SIG-M5 (cell line): ENCODE measurements at regions not wholly inside any gene's neighbourhood (a gene's known extent, or its start where the extent isn't known, plus 50 kb on each side); places are given as distances from the start of the nearest gene placed in this dataset.
"Not testable (repeated sequence)": the region's sequence is repeated elsewhere in the genome, so short reads cannot be mapped to it uniquely, and the experiment has no call there.

Experiments used
- DNase-seq: peaks from one replicate; lab custom pipeline; 2025; lab: John Stamatoyannopoulos, UW

DNA sequence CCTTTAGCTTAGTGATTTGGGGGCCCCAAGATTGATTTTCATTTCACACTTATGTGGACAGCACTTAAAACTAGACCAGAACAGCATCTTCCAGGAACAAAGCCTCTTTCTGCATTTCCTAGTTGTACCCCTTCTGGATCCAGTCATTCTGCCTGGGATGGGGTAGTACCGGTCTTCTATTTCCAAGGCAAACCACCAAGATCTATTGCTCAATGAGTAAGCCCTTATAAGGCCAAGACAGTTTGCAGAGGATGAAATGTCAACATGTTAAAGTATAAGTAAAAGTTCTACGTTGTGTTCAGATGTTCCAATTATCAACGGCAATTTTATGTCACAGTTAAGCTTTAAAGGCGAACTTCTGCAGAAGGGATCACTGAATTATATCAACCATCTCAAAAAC is 106.9 kb upstream of the ZNF746 start:
- no peak for DNase-seq

DNA sequence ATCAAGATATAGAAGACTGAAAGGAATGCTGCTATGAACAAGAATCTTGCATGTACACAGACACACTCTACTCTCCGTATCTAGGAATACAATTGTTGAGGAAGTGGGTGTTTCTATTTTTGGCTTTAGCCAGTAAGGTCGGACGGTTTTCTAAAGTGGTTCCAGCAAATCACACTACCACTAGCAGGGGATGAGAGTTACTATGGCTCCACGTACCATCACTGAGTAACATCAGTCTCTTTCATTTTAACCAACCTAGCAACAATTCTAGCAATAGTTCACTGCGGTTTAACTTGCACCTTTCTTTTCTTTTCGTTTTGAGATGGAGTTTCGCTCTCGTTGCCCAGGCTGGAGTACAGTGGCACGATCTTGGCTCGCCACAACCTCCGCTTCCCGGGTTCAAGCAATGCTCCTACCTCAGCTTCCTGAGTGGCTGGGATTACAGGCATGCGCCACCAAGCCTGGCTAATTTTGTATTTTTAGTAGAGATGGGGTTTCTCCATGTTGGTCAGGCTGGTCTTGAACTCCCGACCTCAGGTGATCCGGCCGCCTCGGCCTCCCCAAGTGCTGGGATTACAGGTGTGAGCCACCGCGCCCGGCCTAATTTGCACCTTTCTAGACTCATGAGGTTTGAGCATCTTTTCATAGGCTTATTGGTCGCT is 103.2 kb upstream of the ZNF746 start:
- not testable (repeated sequence) for DNase-seq

DNA sequence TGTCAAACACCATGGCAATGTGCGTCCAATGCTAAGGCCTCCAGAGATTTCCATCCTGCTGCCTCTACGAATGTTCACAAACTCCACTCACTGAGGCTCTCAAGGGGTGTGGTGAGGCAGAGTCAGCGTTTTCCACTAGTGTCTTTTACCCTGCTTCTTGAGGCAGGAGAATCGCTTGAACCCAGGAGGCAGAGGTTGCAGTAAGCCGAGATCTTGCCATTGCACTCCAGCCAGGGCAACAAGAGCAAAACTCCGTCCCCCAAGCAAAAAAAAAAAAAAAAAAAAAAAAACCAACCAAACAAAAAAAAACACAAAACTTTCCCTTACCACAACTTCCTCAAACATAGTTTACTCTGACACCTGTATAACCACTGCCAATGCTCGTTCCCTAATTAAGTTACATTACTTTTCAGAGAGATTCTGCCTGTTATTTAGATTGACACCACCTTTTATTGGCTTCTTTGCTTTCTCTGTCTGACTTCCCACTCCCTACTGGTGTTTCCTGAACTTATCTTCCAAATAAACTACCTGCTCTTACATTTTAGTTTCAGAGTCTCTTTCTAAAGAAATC is 102.1 kb upstream of the ZNF746 start:
- DNase-seq, result no peak

DNA sequence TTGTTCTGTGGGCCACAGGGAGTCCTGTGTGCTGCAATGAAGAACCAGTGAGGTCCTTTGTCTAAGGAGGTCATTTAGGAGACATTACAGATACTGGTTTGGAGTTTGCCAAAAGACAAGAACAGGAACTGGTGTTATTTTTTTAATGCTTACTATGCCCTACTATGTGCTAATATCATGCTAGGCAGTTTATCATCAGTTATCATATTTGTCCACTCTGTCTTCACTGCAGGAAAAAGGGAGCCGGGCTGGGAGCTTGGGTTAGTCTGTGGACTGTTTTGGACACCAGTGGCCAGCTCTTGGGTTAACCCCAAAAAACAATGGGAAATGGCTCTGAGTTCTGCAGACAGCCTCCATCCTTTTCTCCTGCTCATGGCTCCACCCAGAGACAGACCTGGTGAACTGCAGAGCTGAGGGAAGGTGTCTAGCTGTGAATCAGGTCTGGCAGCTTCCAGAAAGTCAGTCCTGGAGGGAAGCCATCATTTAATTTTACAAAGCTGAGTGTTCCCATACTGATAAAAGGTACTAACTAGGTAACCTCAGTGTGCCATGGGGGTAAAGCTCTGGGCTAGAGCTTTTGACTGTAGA is 101.2 kb upstream of the ZNF746 start:
- DNase-seq, result no peak

GRCh38 chr7:149597789-149598188 is 100.2 kb upstream of the ZNF746 start:
- DNase-seq, result not testable (repeated sequence)

DNA sequence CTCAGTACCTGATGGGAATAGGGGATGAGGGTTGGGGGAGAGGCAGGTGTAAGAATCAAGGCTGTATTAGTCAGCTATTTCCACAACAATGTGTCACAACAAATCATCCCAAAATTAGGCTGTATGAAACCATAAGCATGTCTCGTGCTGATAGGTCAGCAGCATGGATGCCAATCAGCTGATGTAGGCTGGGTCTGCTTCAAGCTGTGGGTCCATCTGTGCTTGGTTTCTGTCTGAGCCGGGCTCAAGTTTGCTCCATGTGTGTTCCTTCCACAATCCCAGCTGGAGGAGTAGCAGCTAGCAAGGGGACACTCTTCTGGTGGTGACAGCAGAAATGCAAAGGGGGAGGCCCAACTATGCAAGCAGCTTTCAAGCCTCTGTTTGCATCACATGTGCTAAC is 97.9 kb upstream of the ZNF746 start:
- DNase-seq, result no peak

DNA sequence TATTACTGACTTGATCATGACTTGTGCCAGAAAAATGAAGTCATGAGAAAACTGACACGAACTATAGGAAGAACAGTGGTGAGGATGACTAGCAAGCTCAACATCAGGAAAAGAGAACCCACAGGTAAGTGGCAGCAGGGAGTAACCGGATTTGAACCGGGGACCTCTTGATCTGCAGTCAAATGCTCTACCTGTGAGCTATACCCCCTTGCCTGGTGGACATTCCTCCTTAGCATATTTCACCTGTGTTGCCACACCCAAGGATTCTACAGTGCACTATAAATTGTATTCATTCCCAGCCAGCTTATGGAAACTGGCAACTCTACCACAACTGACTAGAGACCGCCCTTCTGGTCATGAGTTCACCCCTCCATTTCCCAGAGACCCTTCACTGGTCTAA is 97.5 kb upstream of the ZNF746 start:
- DNase-seq, result no peak

DNA sequence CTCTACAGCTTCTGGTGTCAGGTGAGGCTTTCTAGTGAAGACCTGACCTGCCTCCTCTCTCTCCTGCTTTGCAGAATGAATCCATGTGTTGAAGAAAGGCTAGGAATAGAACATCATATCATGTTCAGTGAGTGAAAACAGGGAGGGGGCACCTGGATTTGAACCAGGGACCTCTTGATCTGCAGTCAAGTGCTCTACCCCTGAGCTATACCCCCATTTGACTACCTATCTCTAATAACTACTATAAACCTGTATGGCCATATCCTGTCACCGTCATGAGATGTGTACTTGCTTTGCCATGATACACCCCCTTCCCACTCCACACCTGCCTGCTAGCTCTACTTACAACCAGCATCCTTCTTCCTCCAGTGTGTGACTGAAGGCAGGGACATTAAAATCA is 91.3 kb upstream of the ZNF746 start:
- no peak for DNase-seq

DNA sequence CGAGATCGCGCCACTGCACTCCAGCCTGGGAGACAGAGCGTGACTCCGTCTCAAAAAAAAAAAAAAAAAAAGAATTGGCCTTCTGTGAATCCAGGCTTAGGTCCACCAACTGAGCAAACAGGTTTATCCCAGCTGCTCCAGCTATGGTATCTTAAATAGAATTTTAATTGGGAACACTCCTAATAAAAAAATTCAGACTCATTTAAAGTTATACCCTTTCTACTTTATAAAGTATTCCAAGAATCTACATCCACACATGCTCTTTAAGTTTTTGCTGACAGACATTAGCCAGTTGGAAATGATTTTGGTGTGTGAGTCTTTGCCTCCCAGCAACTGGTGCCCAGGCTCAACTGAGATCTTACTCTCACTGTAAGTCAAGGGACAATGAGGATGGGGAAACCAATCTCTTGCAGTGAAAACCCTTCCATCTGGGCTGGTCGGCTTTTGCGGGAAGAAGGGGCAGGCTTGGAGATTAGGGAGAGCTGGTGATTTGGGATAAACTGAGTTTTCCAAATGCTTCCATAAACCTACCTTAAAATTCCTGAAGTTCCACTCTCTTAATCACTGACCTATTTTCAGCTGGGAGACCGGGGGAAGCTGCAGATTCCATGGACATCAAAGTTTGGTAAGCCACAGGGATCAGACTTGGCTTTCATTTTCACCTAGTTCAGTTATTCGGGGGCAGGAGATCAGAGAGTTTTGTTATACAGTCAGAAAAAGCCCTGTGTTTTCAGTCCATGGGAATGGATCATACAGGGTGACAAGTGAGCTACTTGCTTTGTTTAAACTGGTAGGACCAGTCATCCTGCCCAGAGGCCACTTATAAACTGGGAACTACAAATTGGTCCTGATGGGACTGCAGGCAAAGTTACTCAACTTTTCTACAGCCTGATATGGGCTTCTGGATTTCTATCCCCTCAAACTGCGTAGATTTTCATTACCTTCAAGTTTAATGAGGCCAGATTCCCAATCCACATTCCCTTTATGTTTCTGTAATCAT is 89.3 kb upstream of the ZNF746 start:
- no peak for DNase-seq

GRCh38 chr7:149584530-149584929 is 86.9 kb upstream of the ZNF746 start:
- no peak for DNase-seq

DNA sequence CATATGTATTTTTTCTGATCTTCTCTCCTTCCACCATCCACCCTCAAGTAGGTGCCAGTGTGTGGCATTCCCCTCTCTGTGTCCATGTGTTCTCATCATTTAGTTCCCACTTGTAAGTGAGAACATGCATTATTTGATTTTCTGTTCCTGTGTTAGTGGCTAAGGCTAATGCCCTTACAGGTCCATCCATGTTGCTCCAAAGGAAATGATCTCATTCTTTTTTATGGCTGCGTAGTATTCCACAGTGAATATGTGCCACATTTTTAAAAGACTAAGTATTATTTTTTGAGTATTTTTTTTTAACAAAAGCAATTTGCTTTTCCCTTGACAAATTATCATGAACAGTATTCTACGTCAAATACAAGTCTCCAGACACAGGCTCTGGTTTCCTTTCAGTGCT is 86.4 kb upstream of the ZNF746 start:
- no peak for DNase-seq

GRCh38 chr7:149580328-149580727 is 82.7 kb upstream of the ZNF746 start:
- no peak for DNase-seq

DNA sequence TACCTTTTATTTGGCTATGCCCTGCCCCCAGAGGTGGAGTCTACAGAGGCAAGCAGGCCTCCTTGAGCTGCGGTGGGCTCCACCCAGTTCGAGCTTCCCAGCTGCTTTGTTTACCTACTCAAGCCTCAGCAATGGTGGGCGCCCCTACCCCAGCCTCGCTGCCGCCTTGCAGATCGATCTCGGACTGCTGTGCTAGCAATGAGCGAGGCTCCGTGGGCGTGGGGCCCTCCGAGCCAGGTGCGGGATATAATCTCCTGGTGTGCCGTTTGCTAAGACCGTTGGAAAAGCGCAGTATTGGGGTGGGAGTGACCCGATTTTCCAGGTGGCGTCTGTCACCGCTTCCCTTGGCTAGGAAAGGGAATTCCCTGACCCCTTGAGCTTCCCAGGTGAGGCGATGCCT is 81.8 kb upstream of the ZNF746 start:
- not testable (repeated sequence) for DNase-seq

GRCh38 chr7:149574428-149574827 is 76.8 kb upstream of the ZNF746 start:
- not testable (repeated sequence) for DNase-seq

DNA sequence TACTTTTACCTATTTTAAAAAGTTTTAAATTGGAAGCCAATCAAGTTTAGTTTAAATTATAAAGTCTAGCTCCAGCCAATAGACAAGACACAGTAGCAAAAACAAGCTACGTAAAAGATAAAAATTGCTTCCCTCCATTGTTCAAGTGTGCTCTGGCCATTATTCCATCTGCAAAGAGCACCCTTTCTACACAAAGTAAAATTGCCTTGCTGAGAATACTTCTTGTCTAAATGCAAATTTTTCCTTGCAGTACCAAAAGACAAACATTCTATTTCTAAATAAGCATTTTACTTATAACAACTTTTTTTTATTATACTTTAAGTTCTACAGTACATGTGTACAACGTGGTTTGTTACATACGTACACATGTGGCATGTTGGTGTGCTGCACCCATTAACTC is 75.9 kb upstream of the ZNF746 start:
- no peak for DNase-seq

DNA sequence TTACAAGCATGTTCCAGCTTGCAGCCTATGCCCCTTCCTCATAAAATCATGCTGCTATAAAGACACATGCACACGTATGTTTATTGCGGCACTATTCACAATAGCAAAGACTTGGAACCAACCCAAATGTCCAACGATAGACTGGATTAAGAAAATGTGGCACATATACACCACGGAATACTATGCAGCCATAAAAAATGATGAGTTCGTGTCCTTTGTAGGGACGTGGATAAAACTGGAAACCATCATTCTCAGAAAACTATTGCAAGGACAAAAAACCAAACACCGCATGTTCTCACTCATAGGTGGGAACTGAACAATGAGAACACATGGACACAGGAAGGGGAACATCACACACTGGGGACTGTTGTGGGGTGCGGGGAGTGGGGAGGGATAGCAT is 75.3 kb upstream of the ZNF746 start:
- not testable (repeated sequence) for DNase-seq

GRCh38 chr7:149570784-149571183 is 73.2 kb upstream of the ZNF746 start:
- DNase-seq, result no peak

DNA sequence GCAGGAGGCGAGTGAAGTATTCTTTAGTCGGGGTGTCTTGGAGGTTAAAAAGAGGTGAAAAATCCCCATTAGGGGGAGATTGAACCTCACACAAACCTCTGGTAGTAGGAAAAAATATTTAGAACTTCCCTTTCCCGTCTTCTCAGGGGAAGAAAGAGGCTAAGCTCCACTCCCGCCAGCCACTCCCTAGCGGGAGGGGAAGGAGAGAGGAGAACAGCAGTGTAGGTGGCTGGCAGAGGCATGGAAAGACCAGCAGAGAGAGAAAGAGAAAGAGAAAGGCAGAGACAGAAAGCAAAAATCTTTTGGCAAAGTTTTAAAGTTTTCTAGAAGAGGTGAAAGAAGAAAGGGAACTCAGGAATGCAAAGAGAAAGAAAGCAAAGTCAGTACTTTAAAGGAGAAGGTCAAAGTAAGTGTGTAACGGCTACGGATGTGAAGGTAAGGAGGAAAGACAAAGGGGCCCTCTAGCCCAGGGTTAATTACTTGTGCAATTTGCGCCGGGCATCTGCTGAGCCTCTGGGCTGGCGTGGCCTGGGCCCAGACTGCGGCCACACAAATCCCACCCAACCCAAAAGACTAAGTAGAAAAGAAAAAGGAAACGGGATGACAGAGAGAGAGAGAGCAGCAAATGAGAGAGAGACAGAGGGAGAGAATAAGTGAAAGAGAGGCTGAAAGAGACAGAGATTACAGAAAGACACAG is 72.3 kb upstream of the ZNF746 start:
- no peak for DNase-seq

- no peak for DNase-seq
These were observed 71.6 kb upstream of the ZNF746 start for GRCh38 chr7:149569025-149569725.

DNA sequence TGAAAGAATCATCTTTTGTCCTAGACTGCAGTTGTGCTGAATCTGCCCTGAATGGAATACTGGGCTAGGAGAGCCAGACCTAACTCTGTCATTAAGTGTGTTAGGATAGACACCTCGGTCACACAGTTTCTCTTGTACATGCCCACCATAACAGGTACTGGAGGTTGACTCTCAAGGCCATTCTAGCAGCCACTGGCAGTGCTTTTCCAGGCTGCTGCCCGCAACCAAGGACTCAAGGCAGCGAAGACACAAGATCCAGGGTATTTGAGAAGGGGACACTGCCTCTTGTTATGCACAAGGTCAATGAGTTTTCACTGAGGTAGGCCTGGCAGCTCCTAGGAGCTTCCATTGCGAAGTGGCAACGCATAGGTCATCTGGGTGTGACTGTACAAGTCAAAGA is 70.6 kb upstream of the ZNF746 start:
- no peak for DNase-seq

DNA sequence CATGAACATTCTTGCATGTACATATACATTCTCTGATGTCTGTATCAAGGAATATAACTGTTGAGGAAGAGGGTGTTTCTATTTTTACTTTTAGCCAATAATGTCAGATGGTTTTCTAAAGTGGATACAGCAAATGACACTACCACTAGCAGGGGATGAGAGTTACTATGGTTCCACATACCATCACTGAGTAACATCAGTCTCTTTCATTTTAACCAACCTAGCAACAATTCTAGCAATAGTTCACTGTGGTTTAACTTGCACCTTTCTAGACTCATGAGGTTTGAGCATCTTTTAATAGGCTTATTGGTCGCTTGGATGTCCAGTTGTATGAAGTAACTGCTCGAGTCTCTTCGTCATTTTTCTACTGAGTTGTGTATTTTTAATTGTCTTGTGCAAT is 68.5 kb upstream of the ZNF746 start:
- DNase-seq, result no peak

DNA sequence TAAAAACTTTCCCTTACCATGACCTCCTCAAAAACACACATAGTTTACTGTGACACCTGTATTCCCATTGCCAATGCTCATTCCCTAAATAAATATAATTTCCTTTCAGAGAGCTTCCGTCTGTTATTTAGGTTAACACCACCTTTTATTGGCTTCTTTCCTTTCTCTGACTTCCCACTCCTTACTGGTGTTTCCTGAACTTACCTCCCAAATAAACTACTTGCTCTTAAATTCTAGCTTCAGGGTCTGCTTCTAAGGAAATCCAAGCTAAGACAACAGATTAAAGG is 67.4 kb upstream of the ZNF746 start:
- DNase-seq, result no peak
